ENCODE measurements at regions not wholly inside any gene's neighbourhood (a gene's known extent, or its start where the extent isn't known, plus 50 kb on each side); places are given as distances from the start of the nearest gene placed in this dataset.
"Not testable (repeated sequence)": the region's sequence is repeated elsewhere in the genome, so short reads cannot be mapped to it uniquely, and the experiment has no call there.

DNA sequence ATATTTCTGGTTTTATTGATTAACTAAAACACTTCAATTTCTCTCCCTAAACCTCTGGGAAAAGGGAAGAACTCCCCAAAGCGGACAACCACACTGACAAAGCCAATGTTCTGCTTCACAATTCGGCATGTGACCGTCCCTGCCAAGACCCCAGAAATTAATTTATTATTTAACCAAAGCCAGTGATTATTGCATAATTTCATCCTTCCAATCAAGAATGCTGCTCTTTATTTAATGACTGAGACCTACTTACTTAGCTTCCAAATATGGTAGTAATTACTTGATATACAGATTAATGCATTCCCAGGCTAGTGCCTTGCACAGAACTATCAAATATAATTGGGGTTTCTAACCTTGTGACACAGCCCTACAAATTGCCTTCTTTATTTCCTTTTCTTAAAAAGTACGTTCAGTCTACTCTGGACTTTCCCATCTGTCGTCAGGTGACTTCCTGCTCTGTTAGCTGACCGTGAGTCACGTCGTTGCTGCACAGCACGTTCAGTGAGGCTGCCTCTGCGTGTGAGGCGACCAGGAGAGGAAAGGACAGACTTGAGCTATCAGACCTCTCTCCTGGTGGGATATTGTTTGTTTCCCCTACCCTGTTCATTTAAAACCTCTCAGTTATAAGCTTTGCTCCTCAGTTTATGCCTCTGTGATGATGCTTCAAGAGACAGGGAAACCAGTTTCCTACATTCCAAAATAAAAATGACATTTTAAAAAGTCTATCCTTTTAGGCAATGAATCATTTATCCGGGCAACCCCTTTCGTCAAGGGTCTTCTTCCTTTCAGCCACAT lies 55.7 kb upstream of the TNFAIP3 start:
- no peak for DNase-seq

GRCh38 chr6:137811916-137812553 lies 55.0 kb upstream of the TNFAIP3 start:
- DNase-seq = no peak

DNA sequence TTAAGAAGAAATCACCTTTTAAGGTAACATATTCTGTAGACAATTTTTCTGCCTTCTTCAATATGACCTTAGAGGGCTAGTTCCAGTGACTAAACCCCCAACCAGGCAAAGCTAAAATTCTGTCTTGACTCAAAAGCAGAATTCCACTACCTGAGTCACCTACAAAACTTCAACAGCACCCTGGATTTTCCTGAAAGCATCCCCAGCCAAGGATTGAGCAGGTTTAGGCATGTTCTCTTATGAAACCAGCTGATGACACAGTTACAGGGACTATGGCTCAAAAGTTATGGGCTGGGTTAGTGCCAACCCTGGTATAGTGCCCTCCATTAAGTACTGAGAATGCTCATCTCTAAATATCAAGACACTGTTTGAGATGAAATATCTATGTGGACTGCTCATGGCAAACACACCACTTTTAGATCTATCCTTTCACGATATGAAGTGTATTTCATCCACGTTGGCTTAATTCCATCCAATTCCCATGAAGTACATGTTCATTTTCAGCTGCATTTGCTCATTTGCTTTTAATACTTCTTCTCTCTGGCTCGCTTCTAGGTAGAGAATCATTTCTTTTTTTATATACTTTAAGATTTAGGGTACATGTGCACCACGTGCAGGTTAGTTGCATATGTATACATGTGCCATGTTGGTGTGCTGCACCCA lies 53.6 kb upstream of the TNFAIP3 start:
- no peak for DNase-seq

DNA sequence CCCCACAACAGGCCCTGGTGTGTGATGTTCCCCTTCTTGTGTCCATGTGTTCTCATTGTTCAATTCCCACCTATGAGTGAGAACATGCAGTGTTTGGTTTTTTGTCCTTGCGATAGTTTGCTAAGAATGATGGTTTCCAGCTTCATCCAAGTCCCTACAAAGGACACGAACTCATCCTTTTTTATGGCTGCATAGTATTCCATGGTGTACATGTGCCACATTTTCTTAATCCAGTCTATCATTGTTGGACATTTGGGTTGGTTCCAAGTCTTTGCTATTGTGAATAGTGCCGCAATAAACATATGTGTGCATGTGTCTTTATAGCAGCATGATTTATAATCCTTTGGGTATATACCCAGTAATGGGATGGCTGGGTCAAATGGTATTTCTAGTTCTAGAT lies 53.0 kb upstream of the TNFAIP3 start:
- DNase-seq = not testable (repeated sequence)

DNA sequence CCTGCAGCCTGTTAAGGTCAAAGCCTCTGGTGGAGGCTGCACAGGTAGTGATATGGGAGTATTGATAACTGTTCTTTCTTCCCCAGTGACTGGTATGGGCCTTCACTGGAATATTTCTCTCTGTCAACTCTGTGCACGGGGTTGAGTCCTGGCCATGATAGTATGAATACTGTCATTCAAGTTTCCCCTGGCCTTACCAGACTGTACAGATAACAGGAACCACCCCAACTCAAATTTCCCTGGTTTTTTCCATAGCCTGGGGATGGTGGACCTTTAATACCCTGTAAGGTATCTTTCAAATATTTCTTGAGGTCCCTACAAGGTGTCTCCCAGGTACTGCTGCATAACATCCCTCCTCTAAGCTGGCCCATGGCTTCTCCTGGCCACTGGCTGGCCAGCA lies 51.4 kb upstream of the TNFAIP3 start:
- no peak for DNase-seq

- no peak for DNase-seq
These were observed 50.9 kb upstream of the TNFAIP3 start for GRCh38 chr6:137816133-137816579.

- DNase-seq = no peak
These were observed 50.1 kb upstream of the TNFAIP3 start for GRCh38 chr6:137816688-137817618.

All from NCI-H187 treated with DMSO at 0.1 percent for 48 hours (cell line).